ENCODE measurements at regions not wholly inside any gene's neighbourhood (a gene's known extent, or its start where the extent isn't known, plus 50 kb on each side); places are given as distances from the start of the nearest gene placed in this dataset.

DNA sequence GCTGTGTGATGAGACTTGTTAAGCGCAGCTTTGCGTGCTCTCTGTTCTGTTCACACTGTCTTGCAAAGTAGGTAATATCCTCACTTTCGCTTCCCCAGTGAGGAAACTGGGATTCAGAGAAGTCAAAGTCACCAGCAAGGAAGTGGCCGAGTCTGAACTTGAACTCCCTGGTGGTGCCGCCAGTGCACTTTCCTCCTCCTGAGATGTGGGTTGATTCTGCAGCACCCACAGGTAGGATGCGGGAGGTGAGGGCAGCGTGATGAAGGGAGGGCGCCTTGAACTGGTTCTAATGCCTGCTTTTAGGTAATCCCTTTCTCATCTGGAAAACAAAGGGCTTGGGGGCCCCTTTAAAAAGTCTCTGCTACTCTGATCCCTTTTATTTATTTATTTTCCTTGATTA lies 54.9 kb upstream of the IGF1 start:
- Histone ChIP-seq H3K79me2 (ENCODE audit: insufficient read depth, low read length) (no peaks in the 10 kb centered on the region), H3K27me3 (ENCODE audit: insufficient read depth, low read length) (no peaks in the 10 kb centered on the region), H3K4me1 (ENCODE audit: insufficient read depth, low read length, severe bottlenecking) (no peaks in the 10 kb centered on the region), H4K20me1 (ENCODE audit: insufficient read depth, low read length) (no peaks in the 10 kb centered on the region), H3K27ac (ENCODE audit: low read depth, low read length, poor library complexity, severe bottlenecking) (no peak overlapping the region), H3K9me3 (ENCODE audit: low read length) (no peaks in the 10 kb centered on the region), H3F3A (ENCODE audit: insufficient read depth, low read length) (no peaks in the 10 kb centered on the region), H3K9me2 (ENCODE audit: low read depth, low read length) (no peaks in the 10 kb centered on the region), H3K4me2 (ENCODE audit: low read length) (no peak overlapping the region), H3K9ac (ENCODE audit: low read length) (no peak overlapping the region), H3K4me3 (ENCODE audit: low read depth, low read length, poor library complexity, severe bottlenecking) (no peak overlapping the region), H3K36me3 (ENCODE audit: insufficient read depth, low read length) (no peaks in the 10 kb centered on the region), H2AFZ (ENCODE audit: low read length) (no peak overlapping the region)
- TF ChIP-seq, protein P1, sequence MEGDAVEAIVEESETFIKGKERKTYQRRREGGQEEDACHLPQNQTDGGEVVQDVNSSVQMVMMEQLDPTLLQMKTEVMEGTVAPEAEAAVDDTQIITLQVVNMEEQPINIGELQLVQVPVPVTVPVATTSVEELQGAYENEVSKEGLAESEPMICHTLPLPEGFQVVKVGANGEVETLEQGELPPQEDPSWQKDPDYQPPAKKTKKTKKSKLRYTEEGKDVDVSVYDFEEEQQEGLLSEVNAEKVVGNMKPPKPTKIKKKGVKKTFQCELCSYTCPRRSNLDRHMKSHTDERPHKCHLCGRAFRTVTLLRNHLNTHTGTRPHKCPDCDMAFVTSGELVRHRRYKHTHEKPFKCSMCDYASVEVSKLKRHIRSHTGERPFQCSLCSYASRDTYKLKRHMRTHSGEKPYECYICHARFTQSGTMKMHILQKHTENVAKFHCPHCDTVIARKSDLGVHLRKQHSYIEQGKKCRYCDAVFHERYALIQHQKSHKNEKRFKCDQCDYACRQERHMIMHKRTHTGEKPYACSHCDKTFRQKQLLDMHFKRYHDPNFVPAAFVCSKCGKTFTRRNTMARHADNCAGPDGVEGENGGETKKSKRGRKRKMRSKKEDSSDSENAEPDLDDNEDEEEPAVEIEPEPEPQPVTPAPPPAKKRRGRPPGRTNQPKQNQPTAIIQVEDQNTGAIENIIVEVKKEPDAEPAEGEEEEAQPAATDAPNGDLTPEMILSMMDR (IDR thresholded peaks at IDR 0.05; ENCODE audit: low read length) = no peak
- TF ChIP-seq EZH2 (IDR thresholded peaks at IDR 0.05; ENCODE audit: borderline replicate concordance, low read length) = no peak

DNA sequence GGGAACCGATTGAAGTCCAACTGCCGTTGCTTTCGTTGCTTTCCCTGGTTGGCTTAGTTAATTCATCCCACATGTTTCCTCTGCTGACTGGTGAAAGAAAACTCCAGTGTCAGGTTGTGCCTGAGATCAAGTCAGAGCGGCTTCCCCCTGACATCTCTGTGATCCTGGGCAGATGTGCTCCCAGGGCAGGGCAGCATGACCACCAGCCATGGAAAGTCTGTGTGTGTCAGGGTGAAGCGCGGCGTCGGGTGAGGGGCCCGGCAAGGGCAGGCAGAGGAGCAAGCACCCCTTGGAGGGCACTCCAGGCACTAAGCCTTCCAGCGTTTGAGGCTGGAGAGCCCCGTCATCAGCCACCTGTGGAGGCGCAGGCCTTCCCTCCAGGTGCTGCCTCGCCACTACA lies 54.5 kb upstream of the IGF1 start:
- no peaks in the 10 kb centered on the region for H3F3A ChIP-seq (ENCODE audit: insufficient read depth, low read length)
- H3K4me1 ChIP-seq (ENCODE audit: insufficient read depth, low read length, severe bottlenecking) = no peaks in the 10 kb centered on the region
- H2AFZ ChIP-seq (ENCODE audit: low read length) = no peak overlapping the region
- H3K9ac ChIP-seq (ENCODE audit: low read length) = no peak overlapping the region
- H3K9me3 ChIP-seq (ENCODE audit: low read length) = no peaks in the 10 kb centered on the region
- H3K27me3 ChIP-seq (ENCODE audit: insufficient read depth, low read length) = no peaks in the 10 kb centered on the region
- H3K4me2 ChIP-seq (ENCODE audit: low read length) = no peak overlapping the region
- TF ChIP-seq EZH2 (IDR thresholded peaks at IDR 0.05; ENCODE audit: borderline replicate concordance, low read length) = no peak
- TF ChIP-seq, protein P1 (IDR thresholded peaks at IDR 0.05; ENCODE audit: low read length) = no peak
- no peak overlapping the region for H3K27ac ChIP-seq (ENCODE audit: low read depth, low read length, poor library complexity, severe bottlenecking)
- no peaks in the 10 kb centered on the region for H3K36me3 ChIP-seq (ENCODE audit: insufficient read depth, low read length)
- H4K20me1 ChIP-seq (ENCODE audit: insufficient read depth, low read length) = no peaks in the 10 kb centered on the region
- H3K4me3 ChIP-seq (ENCODE audit: low read depth, low read length, poor library complexity, severe bottlenecking) = no peak overlapping the region
- no peaks in the 10 kb centered on the region for H3K9me2 ChIP-seq (ENCODE audit: low read depth, low read length)
- no peaks in the 10 kb centered on the region for H3K79me2 ChIP-seq (ENCODE audit: insufficient read depth, low read length)

DNA sequence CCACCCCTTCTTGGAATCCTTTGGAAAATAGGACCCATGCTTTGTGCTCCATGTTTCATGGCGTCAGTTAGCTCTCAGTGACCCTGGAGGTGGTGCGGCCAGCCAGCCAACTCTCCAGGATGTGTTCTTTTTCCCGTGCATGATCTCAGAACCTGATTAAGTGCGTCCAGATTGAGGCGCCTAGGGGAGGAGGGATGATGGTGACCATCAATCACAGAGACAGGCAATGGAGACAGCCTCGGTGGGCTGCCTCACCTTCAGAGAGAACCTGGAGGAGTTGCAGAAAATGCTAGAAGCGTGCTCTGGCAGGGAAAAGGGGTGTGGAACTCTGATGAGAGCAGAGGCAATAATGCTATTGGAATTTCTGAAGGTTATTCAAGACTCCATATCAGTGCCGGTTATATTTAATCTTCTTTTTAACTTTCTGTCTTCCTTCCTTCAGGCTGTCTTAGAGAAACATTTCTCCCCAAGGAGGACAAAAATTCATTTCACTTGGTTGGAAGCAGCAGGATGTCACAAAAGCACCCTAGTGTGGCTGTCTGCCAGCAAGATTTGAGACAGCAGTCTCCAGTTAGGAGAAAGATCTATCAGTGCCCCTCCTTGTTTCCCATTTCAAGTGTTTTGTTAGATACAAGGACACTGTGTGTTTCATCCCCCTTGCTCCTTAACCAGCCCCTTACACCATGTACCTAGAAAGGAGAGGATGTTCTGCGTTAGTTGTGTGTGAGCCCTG lies 53.3 kb upstream of the IGF1 start:
- no peak overlapping the region for H3K9ac ChIP-seq (ENCODE audit: low read length)
- no peaks in the 10 kb centered on the region for H3F3A ChIP-seq (ENCODE audit: insufficient read depth, low read length)
- H3K4me1 ChIP-seq (ENCODE audit: insufficient read depth, low read length, severe bottlenecking) = no peaks in the 10 kb centered on the region
- H3K27me3 ChIP-seq (ENCODE audit: insufficient read depth, low read length) = no peaks in the 10 kb centered on the region
- no peak for TF ChIP-seq EZH2 (IDR thresholded peaks at IDR 0.05; ENCODE audit: borderline replicate concordance, low read length)
- H2AFZ ChIP-seq (ENCODE audit: low read length) = no peak overlapping the region
- H3K4me3 ChIP-seq (ENCODE audit: low read depth, low read length, poor library complexity, severe bottlenecking) = no peak overlapping the region
- H3K4me2 ChIP-seq (ENCODE audit: low read length) = no peak overlapping the region
- H3K79me2 ChIP-seq (ENCODE audit: insufficient read depth, low read length) = no peaks in the 10 kb centered on the region
- no peak overlapping the region for H3K27ac ChIP-seq (ENCODE audit: low read depth, low read length, poor library complexity, severe bottlenecking)
- no peaks in the 10 kb centered on the region for H3K36me3 ChIP-seq (ENCODE audit: insufficient read depth, low read length)
- H3K9me2 ChIP-seq (ENCODE audit: low read depth, low read length) = no peaks in the 10 kb centered on the region
- no peaks in the 10 kb centered on the region for H3K9me3 ChIP-seq (ENCODE audit: low read length)
- H4K20me1 ChIP-seq (ENCODE audit: insufficient read depth, low read length) = no peaks in the 10 kb centered on the region
